ENCODE measurements at regions not wholly inside any gene's neighbourhood (a gene's known extent, or its start where the extent isn't known, plus 50 kb on each side); places are given as distances from the start of the nearest gene placed in this dataset.
A peak's percentile ranks its signal among the peaks of the same experiment; 100 is the strongest.

- no peak for TF ChIP-seq CTCF (conservative IDR thresholded peaks at IDR 0.05)
- Histone ChIP-seq H3K9me3 (ENCODE audit: control insufficient read depth, low read length) (peaks cover 17% of the 10 kb centered on the region), H3K4me1 (ENCODE audit: control insufficient read depth, insufficient read depth, low read length) (no peaks in the 10 kb centered on the region), H3K36me3 (ENCODE audit: control insufficient read depth, insufficient read depth, low read length) (no peaks in the 10 kb centered on the region), H3K27ac (ENCODE audit: low read depth, low read length) (no peak overlapping the region), H3K27me3 (ENCODE audit: control insufficient read depth, insufficient read depth, low read length, poor library complexity, severe bottlenecking) (no peaks in the 10 kb centered on the region), H3K4me3 (ENCODE audit: low read length) (no peak overlapping the region), H3K9ac (ENCODE audit: extremely low read depth, low read length, poor library complexity, severe bottlenecking) (no peak overlapping the region)
- Mint-ChIP-seq H3K36me3 (ENCODE audit: low read depth) (no peaks in the 10 kb centered on the region), H3K27me3 (ENCODE audit: insufficient read depth) (peaks cover 3% of the 10 kb centered on the region), H3K9me3 (peaks cover 19% of the 10 kb centered on the region), H3K4me1 (no peaks in the 10 kb centered on the region), H3K27ac (no peak overlapping the region), H3K4me3 (no peak overlapping the region)
- 93 to 100% methylated on average over 5 to 7 of the region's 7 CpGs for WGBS, 2 experiments (ENCODE audit: insufficient coverage in 1 of 2, insufficient read length in 1 of 2)
- no peak for DNase-seq
These were observed 74.4 kb upstream of the TMPRSS2 start for GRCh38 chr21:41582298-41582840.

GRCh38 chr21:41581592-41582228 lies 73.8 kb upstream of the TMPRSS2 start:
- Mint-ChIP-seq H3K4me3 (no peak overlapping the region), H3K36me3 (ENCODE audit: low read depth) (no peaks in the 10 kb centered on the region), H3K9me3 (peaks cover 24% of the 10 kb centered on the region), H3K27ac (no peak overlapping the region), H3K27me3 (ENCODE audit: insufficient read depth) (peaks cover 3% of the 10 kb centered on the region), H3K4me1 (no peaks in the 10 kb centered on the region)
- Histone ChIP-seq H3K4me1 (ENCODE audit: control insufficient read depth, insufficient read depth, low read length) (no peaks in the 10 kb centered on the region), H3K9me3 (ENCODE audit: control insufficient read depth, low read length) (peaks cover 22% of the 10 kb centered on the region), H3K27ac (ENCODE audit: low read depth, low read length) (no peak overlapping the region), H3K27me3 (ENCODE audit: control insufficient read depth, insufficient read depth, low read length, poor library complexity, severe bottlenecking) (no peaks in the 10 kb centered on the region), H3K36me3 (ENCODE audit: control insufficient read depth, insufficient read depth, low read length) (no peaks in the 10 kb centered on the region), H3K9ac (ENCODE audit: extremely low read depth, low read length, poor library complexity, severe bottlenecking) (no peak overlapping the region), H3K4me3 (ENCODE audit: low read length) (no peak overlapping the region)
- peak; percentile 38 for TF ChIP-seq CTCF (conservative IDR thresholded peaks at IDR 0.05)
- WGBS, 2 experiments (ENCODE audit: insufficient coverage in 1 of 2, insufficient read length in 1 of 2): 84 to 88% methylated on average over 7 to 16 of the region's 16 CpGs
- no peak for DNase-seq

GRCh38 chr21:41580758-41581554 lies 73.0 kb upstream of the TMPRSS2 start:
- peaks cover 31% of the 10 kb centered on the region for H3K9me3 Mint-ChIP-seq
- no peak overlapping the region for H3K4me3 ChIP-seq (ENCODE audit: low read length)
- no peak overlapping the region for H3K27ac Mint-ChIP-seq
- no peaks in the 10 kb centered on the region for H3K27me3 ChIP-seq (ENCODE audit: control insufficient read depth, insufficient read depth, low read length, poor library complexity, severe bottlenecking)
- DNase-seq: no peak
- H3K4me1 Mint-ChIP-seq: no peaks in the 10 kb centered on the region
- H3K4me1 ChIP-seq (ENCODE audit: control insufficient read depth, insufficient read depth, low read length): no peaks in the 10 kb centered on the region
- H3K36me3 Mint-ChIP-seq (ENCODE audit: low read depth): no peaks in the 10 kb centered on the region
- 90 to 97% methylated on average over 10 to 13 of the region's 13 CpGs for WGBS, 2 experiments (ENCODE audit: insufficient coverage in 1 of 2, insufficient read length in 1 of 2)
- TF ChIP-seq CTCF (conservative IDR thresholded peaks at IDR 0.05): no peak
- H3K9ac ChIP-seq (ENCODE audit: extremely low read depth, low read length, poor library complexity, severe bottlenecking): no peak overlapping the region
- no peaks in the 10 kb centered on the region for H3K36me3 ChIP-seq (ENCODE audit: control insufficient read depth, insufficient read depth, low read length)
- peaks cover 1% of the 10 kb centered on the region for H3K27me3 Mint-ChIP-seq (ENCODE audit: insufficient read depth)
- no peak overlapping the region for H3K27ac ChIP-seq (ENCODE audit: low read depth, low read length)
- no peak overlapping the region for H3K4me3 Mint-ChIP-seq
- H3K9me3 ChIP-seq (ENCODE audit: control insufficient read depth, low read length): peaks cover 22% of the 10 kb centered on the region
